ENCODE measurements at regions not wholly inside any gene's neighbourhood (a gene's known extent, or its start where the extent isn't known, plus 50 kb on each side); places are given as distances from the start of the nearest gene placed in this dataset.
"Not testable (repeated sequence)": the region's sequence is repeated elsewhere in the genome, so short reads cannot be mapped to it uniquely, and the experiment has no call there.

DNA sequence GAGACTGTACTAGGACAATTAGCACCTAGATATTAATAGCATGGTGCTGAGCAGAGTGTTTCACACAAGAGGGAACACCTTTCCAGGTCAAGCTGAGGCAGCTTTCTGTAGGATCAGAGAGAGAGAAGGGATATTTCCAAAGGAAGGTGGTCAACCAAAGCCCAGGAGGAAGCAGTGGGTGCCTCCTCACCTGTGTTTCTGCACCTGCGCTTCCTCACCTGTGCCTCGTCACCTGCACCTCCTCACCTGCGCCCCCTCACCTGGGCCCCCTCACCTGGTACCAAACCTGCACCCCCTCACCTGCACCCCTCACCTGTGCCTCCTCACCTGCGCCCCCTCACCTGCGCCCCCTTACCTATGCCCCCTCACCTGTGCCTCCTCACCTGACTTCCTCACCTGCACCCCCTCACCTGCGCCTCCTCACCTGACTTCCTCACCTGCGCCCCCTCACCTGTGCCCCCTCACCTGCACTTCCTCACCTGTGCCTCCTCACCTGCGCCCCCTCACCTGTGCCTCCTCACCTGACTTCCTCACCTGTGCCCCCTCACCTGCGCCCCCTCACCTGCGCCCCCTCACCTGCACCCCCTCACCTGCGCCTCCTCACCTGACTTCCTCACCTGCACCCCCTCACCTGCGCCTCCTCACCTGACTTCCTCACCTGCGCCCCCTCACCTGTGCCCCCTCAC is 67.9 kb downstream of the TTLL2 start:
- DNase-seq: no peak

DNA sequence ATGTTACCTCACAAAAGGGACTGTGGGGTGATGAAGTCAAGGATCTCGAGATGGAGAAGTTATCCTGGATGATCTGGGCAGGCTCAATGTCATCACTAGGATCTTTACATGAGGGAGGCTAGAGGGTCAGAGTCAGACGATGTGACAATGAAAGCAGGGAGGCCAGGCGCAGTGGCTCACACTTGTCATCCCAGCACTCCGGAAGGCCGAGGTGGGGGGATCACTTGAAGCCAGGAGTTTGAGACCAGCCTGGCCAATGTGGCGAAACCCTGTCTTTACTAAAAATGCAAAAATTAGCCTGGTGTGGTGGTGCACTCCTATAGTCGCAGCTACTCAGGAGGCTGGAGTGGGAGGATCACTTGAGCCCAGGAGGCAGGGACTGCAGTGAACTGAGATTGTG is 68.8 kb downstream of the TTLL2 start:
- DNase-seq: no peak

GRCh38 chr6:167394339-167394738 is 69.5 kb downstream of the TTLL2 start:
- no peak for DNase-seq

DNA sequence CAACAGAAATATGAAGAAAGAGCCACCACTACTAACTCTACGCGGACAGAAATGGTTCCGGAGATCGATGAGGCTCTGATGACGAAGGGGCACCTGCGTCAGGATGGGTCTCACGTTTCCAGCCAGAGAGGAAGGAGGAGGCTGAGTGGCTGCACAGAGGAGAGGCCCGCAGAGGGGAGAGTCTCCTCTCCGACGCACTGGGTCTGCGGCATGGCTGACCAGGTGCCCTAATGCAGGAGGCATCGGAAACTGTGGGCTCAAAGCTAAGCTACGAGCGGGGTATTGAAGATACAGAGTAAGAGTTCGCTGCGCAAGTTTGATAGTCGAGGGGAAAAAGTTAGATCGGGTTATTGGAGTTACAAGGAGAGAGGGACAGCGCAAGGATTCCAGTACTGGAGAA is 69.9 kb downstream of the TTLL2 start:
- no peak for DNase-seq

GRCh38 chr6:167396068-167396658 is 71.3 kb downstream of the TTLL2 start:
- DNase-seq: no peak

DNA sequence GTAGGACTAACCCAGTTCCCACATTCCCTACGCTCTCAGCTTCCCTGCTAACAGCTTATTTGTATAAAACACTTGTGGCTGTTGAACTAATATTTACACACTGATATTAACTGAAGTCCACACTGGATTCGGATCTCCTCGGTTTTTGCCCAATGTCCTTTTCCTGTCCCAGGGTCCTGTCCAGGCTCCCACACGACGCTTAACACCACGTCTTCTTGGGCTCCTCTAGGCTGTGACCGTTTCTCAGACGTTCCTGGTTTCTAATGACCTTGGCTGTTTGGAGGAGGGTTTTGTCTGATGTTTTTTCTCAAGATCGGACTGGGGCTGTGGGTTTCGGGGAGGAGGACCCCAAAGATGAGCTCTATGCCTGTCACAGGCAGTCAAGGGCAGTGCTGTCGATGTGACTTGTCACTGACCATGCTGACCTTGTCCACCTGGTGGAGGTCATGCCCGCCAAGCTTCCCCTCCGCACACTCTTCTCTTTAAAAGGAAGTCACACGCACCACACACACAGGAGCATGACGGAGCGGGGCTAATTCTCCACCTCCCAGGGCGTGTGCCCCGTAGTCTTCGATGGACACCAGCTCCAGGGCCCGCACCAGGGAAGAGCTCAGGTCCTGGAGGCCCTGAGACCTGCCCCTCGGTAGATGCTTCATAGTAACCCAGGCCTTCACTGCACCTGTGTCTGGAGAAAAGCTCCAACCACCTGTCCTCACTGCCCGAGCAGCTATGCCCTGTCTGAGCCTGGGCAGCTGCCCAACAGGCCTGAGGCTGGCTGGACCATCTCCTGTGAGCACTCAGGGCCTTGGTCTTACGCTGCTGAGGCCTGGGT is 72.0 kb downstream of the TTLL2 start:
- DNase-seq: no peak

GRCh38 chr6:167397712-167398111 is 72.8 kb downstream of the TTLL2 start:
- no peak for DNase-seq

DNA sequence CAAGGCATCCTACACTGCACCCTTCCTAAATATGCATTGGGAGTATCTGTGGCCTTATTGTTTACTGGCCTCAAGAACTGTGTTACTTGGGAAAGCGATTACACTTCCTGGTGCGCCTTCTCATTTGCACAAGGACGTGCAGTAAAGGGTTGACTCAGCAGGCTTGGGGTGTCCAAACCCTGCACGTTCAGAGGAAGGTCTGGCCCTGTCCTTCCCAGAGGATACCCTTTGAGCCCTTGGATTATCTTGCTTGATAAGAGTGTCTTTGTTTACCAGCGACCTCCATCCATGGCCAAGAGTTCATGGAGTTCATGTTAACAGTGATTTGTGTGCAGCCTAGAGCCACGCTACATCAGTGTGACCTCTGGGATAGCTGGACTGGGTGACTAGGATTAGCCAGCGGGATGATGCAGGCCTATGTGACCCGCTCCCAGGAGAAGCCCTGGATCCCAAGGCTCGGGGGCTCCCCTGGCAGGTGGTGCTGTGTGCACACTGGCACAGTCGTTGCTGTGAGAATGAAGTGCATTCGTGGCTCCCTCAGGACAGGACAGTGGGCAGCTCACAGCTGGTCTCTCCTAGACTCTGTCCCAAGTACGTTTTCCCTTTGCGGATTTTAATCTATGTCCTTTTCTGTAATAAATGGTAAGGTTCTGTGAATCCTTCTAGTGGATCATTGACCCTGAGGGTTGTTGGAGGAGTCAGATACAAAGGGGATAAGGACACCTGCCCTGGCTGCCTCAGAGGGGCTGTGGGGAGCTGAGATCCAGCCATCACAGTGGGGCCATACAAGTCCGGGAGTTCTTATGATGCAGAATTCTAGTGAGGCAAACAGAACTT is 73.5 kb downstream of the TTLL2 start:
- no peak for DNase-seq

- no peak for DNase-seq
Observed at GRCh38 chr6:167399051-167399387, 74.1 kb downstream of the TTLL2 start.

DNA sequence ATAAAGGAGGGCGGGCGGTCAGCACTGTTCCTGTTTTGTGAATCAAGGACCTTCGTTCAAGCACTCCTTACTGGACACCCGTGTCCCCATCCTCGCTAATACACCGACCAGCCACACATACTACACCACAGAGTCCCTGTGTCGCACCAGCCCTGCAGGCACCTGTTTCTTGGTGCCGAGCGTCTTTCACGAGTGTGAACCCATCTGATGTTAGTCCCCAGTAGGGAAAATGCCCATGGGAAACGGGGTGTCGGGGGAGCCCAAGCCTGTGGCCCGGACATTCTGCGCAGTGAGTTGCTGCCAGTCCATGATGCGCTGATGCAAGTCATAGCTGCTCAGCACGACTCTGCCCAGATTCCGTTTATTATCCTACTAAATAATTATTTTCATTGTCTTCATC is 74.7 kb downstream of the TTLL2 start:
- DNase-seq: no peak

GRCh38 chr6:167400482-167401138 is 75.7 kb downstream of the TTLL2 start:
- DNase-seq: no peak

- no peak for DNase-seq
Observed at GRCh38 chr6:167401525-167402194, 76.8 kb downstream of the TTLL2 start.

- DNase-seq: no peak
Observed at GRCh38 chr6:167402195-167402686, 77.4 kb downstream of the TTLL2 start.

DNA sequence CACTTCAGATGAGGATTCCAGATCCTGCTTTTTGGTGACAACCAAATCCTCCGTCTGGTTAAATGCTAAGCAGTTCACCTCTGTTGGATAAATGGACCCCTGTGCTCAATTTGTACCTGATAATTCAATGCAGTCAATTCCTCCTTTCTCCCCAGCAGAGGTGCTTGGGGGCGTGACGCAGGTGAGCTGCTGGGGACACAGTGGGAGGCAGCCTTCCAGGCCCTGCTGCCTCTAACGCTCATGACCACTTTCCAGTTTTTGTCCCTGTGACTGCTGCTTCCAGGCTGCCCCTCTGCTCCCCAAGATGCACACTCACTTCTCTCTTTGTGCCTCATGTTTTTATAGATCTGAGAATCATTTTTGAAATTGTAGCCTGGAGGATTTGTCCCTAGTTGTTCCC is 78.5 kb downstream of the TTLL2 start:
- no peak for DNase-seq

- DNase-seq: no peak
Observed at GRCh38 chr6:167404385-167405049, 79.6 kb downstream of the TTLL2 start.

GRCh38 chr6:167405778-167406532 is 81.1 kb downstream of the TTLL2 start:
- DNase-seq: no peak

DNA sequence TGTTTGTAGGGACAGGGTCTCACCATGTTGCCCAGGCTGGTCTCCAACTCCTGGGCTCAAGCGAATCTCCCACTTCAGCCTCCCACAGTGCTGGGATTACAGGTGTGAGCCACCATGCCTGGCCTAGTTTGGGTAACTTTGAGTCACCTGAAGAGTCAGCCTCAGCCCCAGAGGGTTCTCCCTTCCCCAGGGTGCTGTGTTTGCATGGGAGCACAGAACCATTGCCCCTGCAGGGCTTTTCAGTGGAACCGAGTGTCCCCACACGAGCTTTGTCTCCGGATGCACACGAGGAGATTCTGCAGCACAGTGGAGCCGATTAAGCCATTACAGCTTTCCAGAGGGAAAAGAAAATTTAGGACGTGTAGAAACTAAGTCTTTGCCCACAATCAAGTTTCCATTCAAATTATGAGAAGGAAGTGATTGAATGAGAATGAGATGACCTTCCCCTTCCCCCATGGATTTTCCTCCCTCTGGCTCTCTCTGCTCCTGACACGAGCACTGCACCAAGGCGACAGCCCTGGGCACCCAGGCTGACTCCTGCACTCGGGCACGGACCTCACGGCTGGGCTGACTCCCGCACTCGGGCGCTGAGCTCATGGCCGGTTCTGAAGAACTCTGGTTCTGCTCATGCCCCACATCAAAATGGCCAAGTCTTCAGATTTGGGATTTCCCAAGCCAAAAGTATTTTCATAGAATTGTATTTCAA is 81.8 kb downstream of the TTLL2 start:
- DNase-seq: not testable (repeated sequence)

GRCh38 chr6:167407239-167408064 is 82.6 kb downstream of the TTLL2 start:
- DNase-seq: no peak
